ENCODE measurements at regions not wholly inside any gene's neighbourhood (a gene's known extent, or its start where the extent isn't known, plus 50 kb on each side); places are given as distances from the start of the nearest gene placed in this dataset.

DNA sequence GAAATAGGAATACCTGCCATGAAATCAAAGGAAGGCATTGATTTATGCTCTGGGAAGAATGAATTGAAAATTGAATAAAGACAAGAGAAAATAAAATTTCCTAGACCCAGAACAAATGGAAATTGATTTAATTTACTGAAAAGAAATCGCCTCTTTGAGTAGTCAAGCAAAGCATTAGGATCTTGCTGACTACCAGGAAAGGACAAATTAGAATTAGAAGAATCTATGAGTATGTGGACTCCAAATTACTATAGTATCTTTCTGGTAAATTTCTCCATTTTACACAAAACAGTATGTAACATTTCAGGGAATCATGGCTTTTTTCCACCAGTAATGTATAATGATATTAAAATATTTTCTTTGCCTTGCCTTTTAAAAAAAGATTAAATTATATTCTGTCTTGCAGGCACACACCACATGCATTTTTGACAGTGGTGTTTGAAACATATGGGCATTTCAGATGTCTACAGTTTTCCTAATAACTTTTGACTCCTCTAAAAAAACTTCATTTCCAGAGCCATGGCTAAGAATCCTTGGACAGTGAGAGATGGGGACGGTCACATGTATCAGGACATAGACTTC lies 768.7 kb upstream of the NRSN1 start:
- TF ChIP-seq, protein P1, sequence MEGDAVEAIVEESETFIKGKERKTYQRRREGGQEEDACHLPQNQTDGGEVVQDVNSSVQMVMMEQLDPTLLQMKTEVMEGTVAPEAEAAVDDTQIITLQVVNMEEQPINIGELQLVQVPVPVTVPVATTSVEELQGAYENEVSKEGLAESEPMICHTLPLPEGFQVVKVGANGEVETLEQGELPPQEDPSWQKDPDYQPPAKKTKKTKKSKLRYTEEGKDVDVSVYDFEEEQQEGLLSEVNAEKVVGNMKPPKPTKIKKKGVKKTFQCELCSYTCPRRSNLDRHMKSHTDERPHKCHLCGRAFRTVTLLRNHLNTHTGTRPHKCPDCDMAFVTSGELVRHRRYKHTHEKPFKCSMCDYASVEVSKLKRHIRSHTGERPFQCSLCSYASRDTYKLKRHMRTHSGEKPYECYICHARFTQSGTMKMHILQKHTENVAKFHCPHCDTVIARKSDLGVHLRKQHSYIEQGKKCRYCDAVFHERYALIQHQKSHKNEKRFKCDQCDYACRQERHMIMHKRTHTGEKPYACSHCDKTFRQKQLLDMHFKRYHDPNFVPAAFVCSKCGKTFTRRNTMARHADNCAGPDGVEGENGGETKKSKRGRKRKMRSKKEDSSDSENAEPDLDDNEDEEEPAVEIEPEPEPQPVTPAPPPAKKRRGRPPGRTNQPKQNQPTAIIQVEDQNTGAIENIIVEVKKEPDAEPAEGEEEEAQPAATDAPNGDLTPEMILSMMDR (IDR thresholded peaks at IDR 0.05): no peak
- Mint-ChIP-seq H3K27me3 (no peaks in the 10 kb centered on the region), H3K27ac (no peak overlapping the region), H3K36me3 (ENCODE audit: low read depth) (no peaks in the 10 kb centered on the region), H3K4me3 (no peak overlapping the region), H3K9me3 (peaks cover 4% of the 10 kb centered on the region), H3K4me1 (no peaks in the 10 kb centered on the region)
- CTCF ChIA-PET: no interaction called here
- DNase-seq (no peak), ATAC-seq (ENCODE audit: low read depth) (no peak)
- intact Hi-C loops (cut with micrococcal nuclease): no loop called here
- POLR2A ChIA-PET: no interaction called here

DNA sequence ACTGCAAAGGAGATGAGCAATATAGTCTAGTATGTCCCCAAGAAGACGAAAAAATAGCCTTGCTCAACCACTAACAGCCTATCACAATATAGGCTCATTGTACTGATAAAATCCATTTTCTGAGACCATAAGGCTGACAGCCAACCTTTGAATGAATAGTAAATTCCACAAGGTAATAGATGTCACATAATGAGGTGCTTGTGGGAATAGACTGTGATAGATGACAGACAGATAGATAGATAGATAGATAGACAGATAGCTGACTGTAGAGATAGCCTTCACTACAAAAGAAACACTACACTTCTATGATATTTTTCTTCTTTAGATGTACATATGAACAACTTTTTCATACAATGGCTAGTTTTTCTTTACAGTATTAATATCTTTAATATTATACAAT lies 760.3 kb upstream of the NRSN1 start:
- CTCF ChIA-PET: no interaction called here
- H3K4me1 Mint-ChIP-seq: no peaks in the 10 kb centered on the region
- ATAC-seq (ENCODE audit: low read depth): no peak
- no peaks in the 10 kb centered on the region for H3K9me3 Mint-ChIP-seq
- H3K27ac Mint-ChIP-seq: no peak overlapping the region
- H3K27me3 Mint-ChIP-seq: no peaks in the 10 kb centered on the region
- DNase-seq: no peak
- POLR2A ChIA-PET: no interaction called here
- intact Hi-C loops (cut with micrococcal nuclease): no loop called here
- TF ChIP-seq, protein P1 (IDR thresholded peaks at IDR 0.05): no peak
- no peak overlapping the region for H3K4me3 Mint-ChIP-seq
- no peaks in the 10 kb centered on the region for H3K36me3 Mint-ChIP-seq (ENCODE audit: low read depth)

DNA sequence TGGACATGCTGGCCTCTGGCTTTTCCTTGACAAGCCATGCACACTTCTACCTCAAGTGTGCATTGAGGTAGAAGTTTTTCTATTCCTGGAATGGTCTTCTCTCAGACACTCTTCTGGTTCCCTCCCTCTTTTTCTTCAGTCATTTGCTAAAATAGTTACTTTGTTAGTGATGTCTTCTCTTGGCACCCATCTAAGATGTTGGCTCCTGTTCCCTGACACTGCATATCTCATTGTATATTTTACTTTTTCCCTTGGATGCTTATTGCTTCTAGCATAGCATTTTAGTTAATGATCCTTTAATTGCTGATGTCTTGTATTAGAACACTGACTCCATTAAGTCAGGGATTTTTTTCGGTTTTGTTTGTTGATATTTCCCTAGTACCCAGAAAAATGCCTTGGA lies 758.7 kb upstream of the NRSN1 start:
- H3K27ac Mint-ChIP-seq: no peak overlapping the region
- TF ChIP-seq, protein P1 (IDR thresholded peaks at IDR 0.05): no peak
- CTCF ChIA-PET: no interaction called here
- intact Hi-C loops (cut with micrococcal nuclease): no loop called here
- no peaks in the 10 kb centered on the region for H3K27me3 Mint-ChIP-seq
- H3K9me3 Mint-ChIP-seq: no peaks in the 10 kb centered on the region
- POLR2A ChIA-PET: no interaction called here
- no peaks in the 10 kb centered on the region for H3K4me1 Mint-ChIP-seq
- ATAC-seq (ENCODE audit: low read depth) (no peak), DNase-seq (no peak)
- H3K4me3 Mint-ChIP-seq: no peak overlapping the region
- H3K36me3 Mint-ChIP-seq (ENCODE audit: low read depth): no peaks in the 10 kb centered on the region

DNA sequence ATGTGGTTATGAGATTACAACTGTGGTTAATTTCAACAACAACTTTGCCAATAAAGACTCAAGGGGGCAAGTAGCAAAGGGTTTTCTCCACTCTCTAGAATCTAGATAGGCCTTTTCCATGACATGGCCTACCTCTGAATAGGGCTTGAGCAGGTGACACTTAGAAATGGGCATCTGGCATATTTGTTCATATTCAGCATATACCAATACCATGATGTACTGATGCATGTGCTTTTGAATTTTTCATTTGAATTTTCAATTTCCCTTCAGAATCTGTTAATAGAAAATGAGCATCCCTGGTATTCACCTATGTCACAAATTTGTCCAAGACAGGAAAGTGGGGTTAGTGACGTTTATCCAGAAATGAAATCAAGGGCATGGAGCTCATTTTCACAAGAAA lies 757.5 kb upstream of the NRSN1 start:
- Mint-ChIP-seq H3K27ac (no peak overlapping the region), H3K36me3 (ENCODE audit: low read depth) (no peaks in the 10 kb centered on the region), H3K4me1 (no peaks in the 10 kb centered on the region), H3K27me3 (no peaks in the 10 kb centered on the region), H3K9me3 (no peaks in the 10 kb centered on the region), H3K4me3 (no peak overlapping the region)
- DNase-seq: no peak
- POLR2A ChIA-PET: no interaction called here
- TF ChIP-seq, protein P1 (IDR thresholded peaks at IDR 0.05): no peak
- no peak for ATAC-seq (ENCODE audit: low read depth)
- CTCF ChIA-PET: no interaction called here
- intact Hi-C loops (cut with micrococcal nuclease): no loop called here

DNA sequence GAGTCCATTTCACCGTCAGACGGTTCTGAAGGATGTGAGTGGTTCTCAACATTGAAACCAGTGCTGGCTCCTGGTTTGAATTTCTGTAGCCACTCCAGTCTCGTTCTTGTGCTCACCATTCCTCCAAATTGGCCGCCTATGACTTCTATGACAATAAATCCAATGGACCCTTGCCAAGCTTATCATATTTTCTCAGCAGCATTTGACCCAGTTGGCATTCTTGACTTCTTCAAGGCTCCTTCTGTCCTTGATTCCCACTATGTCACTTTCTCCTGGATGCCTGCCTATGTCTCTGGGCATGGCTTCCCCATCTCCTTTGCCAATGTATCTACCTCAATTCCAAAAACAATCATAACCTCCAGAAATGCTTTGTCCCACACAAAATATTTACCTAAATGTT lies 756.0 kb upstream of the NRSN1 start:
- H3K36me3 Mint-ChIP-seq (ENCODE audit: low read depth): no peaks in the 10 kb centered on the region
- no peaks in the 10 kb centered on the region for H3K9me3 Mint-ChIP-seq
- no peak overlapping the region for H3K4me3 Mint-ChIP-seq
- H3K27ac Mint-ChIP-seq: no peak overlapping the region
- ChIA-PET POLR2A (no interaction called here), CTCF (no interaction called here)
- no peaks in the 10 kb centered on the region for H3K27me3 Mint-ChIP-seq
- intact Hi-C loops (cut with micrococcal nuclease): no loop called here
- DNase-seq (no peak), ATAC-seq (ENCODE audit: low read depth) (no peak)
- H3K4me1 Mint-ChIP-seq: no peaks in the 10 kb centered on the region
- TF ChIP-seq, protein P1 (IDR thresholded peaks at IDR 0.05): no peak
